Neuronal stem cell (in vitro differentiated cells): ENCODE measurements at regions not wholly inside any gene's neighbourhood (a gene's known extent, or its start where the extent isn't known, plus 50 kb on each side); places are given as distances from the start of the nearest gene placed in this dataset.

Source experiments
- DNase-seq: peaks from one replicate; pipeline ENCODE4 v3.0.0-alpha.2; 2013; ENCODE audit warnings: low spot score
- H2AFZ ChIP-seq: one replicate; pipeline ENCODE4 v1.6.1; 2013; ENCODE audit warnings: mild to moderate bottlenecking, low read length, inconsistent platforms
- H2AK5ac ChIP-seq: 2 replicates; pipeline ENCODE4 v1.6.1; 2013; ENCODE audit warnings: low read depth, mild to moderate bottlenecking, inconsistent platforms, low read length, moderate library complexity, mixed read lengths
- H2BK120ac ChIP-seq: 2 replicates; pipeline ENCODE4 v1.6.1; 2013; ENCODE audit warnings: low read depth, mild to moderate bottlenecking, inconsistent platforms, low read length, moderate library complexity, mixed read lengths
- H2BK12ac ChIP-seq: one replicate; pipeline ENCODE4 v1.6.1; 2013; ENCODE audit warnings: low read length, inconsistent platforms
- H2BK15ac ChIP-seq: 2 replicates; pipeline ENCODE4 v1.6.1; 2013; ENCODE audit warnings: mild to moderate bottlenecking, low read length, inconsistent platforms, mixed read lengths
- H2BK5ac ChIP-seq: one replicate; pipeline ENCODE4 v1.6.1; 2013; ENCODE audit warnings: inconsistent platforms, mild to moderate bottlenecking, low read length, moderate library complexity
- H3K14ac ChIP-seq: one replicate; pipeline ENCODE4 v1.6.1; 2013; ENCODE audit warnings: low read length, inconsistent platforms
- H3K18ac ChIP-seq: 2 replicates; pipeline ENCODE4 v1.6.1; 2013; ENCODE audit warnings: low read length, inconsistent platforms
- H3K23ac ChIP-seq: 2 replicates; pipeline ENCODE4 v1.6.1; 2013; ENCODE audit warnings: low read depth, mild to moderate bottlenecking, mixed read lengths, low read length, inconsistent platforms; ENCODE audit not compliant: poor library complexity
- H3K27ac ChIP-seq: replicated peaks from 3 replicates; pipeline ENCODE4 v1.5.1; 2013; ENCODE audit warnings: low read length, inconsistent platforms
- H3K27me3 ChIP-seq, 3 experiments: 2 replicates each; pipeline ENCODE4 v1.6.1; 2013; ENCODE audit warnings: low read length in 3 of 3, mild to moderate bottlenecking in 2 of 3, inconsistent platforms in 1 of 3, low read depth in 1 of 3, mixed read lengths in 1 of 3, moderate library complexity in 1 of 3; ENCODE audit not compliant: control insufficient read depth in 3 of 3, insufficient read depth in 3 of 3
- H3K36me3 ChIP-seq, 2 donors: replicated peaks in 1 of 2; 2 replicates each; pipeline ENCODE4 v1.6.1; 2013; ENCODE audit warnings: low read length in 2 of 2; ENCODE audit not compliant: control insufficient read depth in 2 of 2, insufficient read depth in 2 of 2
- H3K4ac ChIP-seq: 2 replicates; pipeline ENCODE4 v1.6.1; 2013; ENCODE audit warnings: inconsistent platforms, mild to moderate bottlenecking, low read length, moderate library complexity
- H3K4me1 ChIP-seq, 2 donors: 1 replicate in 1 of 2; 2 replicates in 1 of 2; pipeline ENCODE4 v1.6.1; 2013; ENCODE audit warnings: low read length in 2 of 2, low read depth in 1 of 2; ENCODE audit not compliant: control insufficient read depth in 2 of 2, insufficient read depth in 1 of 2
- H3K4me2 ChIP-seq: one replicate; pipeline ENCODE4 v1.6.1; 2013; ENCODE audit warnings: mild to moderate bottlenecking, low read length, inconsistent platforms; ENCODE audit not compliant: insufficient read depth, poor library complexity, severe bottlenecking
- H3K4me3 ChIP-seq, 2 donors: 2 replicates each; pipeline ENCODE4 v1.5.1; 2013; ENCODE audit warnings: low read length in 2 of 2, mild to moderate bottlenecking in 2 of 2, inconsistent platforms in 1 of 2, moderate library complexity in 1 of 2
- H3K79me1 ChIP-seq: one replicate; pipeline ENCODE4 v1.6.1; 2013; ENCODE audit warnings: low read depth, mild to moderate bottlenecking, inconsistent platforms, low read length, moderate library complexity
- H3K9ac ChIP-seq: one replicate; pipeline ENCODE4 v1.6.1; 2013; ENCODE audit warnings: mild to moderate bottlenecking, low read depth, low read length, inconsistent platforms; ENCODE audit not compliant: poor library complexity
- H3K9me3 ChIP-seq, 2 donors: replicated peaks in 1 of 2; 2 replicates each; pipeline versions ENCODE3 to v1.6.1; 2013; ENCODE audit warnings: low read length in 2 of 2, mild to moderate bottlenecking in 2 of 2, inconsistent platforms in 1 of 2, low read depth in 1 of 2, mixed read lengths in 1 of 2, moderate library complexity in 1 of 2; ENCODE audit not compliant: control insufficient read depth in 2 of 2, insufficient read depth in 1 of 2
- H4K8ac ChIP-seq: one replicate; pipeline ENCODE4 v1.6.1; 2013; ENCODE audit warnings: low read depth, mild to moderate bottlenecking, inconsistent platforms, low read length, moderate library complexity
- H4K91ac ChIP-seq: one replicate; pipeline ENCODE4 v1.6.1; 2013; ENCODE audit warnings: low read length, low read depth, mild to moderate bottlenecking, inconsistent platforms; ENCODE audit not compliant: poor library complexity
- WGBS, 2 donors: extraction: QIAGEN DNeasy Blood & Tissue Kit; methylation state at CpG; one replicate each; pipeline ENCODE4 v1.1.7; 2013; ENCODE audit warnings: missing lambda C conversion rate in 2 of 2, mixed read lengths in 1 of 2; ENCODE audit not compliant: insufficient read length in 2 of 2, insufficient replicate concordance in 1 of 2; ENCODE audit errors: extremely low coverage in 2 of 2; 5-methylcytosine and 5-hydroxymethylcytosine counted together

GRCh38 chr6:91509711-91510110, 922.8 kb upstream of the MAP3K7 start:
- Histone ChIP-seq H2BK12ac (no peak overlapping the region), H2BK5ac (no peak overlapping the region), H3K9me3 (peaks cover 0 to 4% of the 10 kb centered on the region in 2 donors), H3K14ac (no peak overlapping the region), H3K36me3 (peaks cover 0 to 1% of the 10 kb centered on the region in 2 donors), H3K4me2 (no peak overlapping the region), H3K23ac (no peak overlapping the region), H3K79me1 (no peaks in the 10 kb centered on the region), H3K9ac (no peak overlapping the region), H2BK120ac (no peak overlapping the region), H2AFZ (no peak overlapping the region), H2BK15ac (no peak overlapping the region), H3K27ac (no peak overlapping the region), H3K18ac (no peak overlapping the region), H4K91ac (no peak overlapping the region), H3K4ac (no peak overlapping the region), H4K8ac (no peak overlapping the region), H3K27me3 (no peaks in the 10 kb centered on the region), H3K4me1 (no peaks in the 10 kb centered on the region), H3K4me3 (no peak overlapping the region), H2AK5ac (no peak overlapping the region)
- WGBS, 2 donors: no CpG with 5 or more reads among the region's 2 CpGs
- no peak for DNase-seq

GRCh38 chr6:91509039-91509438, 922.2 kb upstream of the MAP3K7 start:
- Histone ChIP-seq H3K9me3 (peaks cover 0 to 4% of the 10 kb centered on the region in 2 donors), H4K91ac (no peak overlapping the region), H3K4me3 (no peak overlapping the region), H2AK5ac (no peak overlapping the region), H2AFZ (no peak overlapping the region), H3K18ac (no peak overlapping the region), H3K9ac (no peak overlapping the region), H3K4ac (no peak overlapping the region), H3K27ac (no peak overlapping the region), H3K14ac (no peak overlapping the region), H3K23ac (no peak overlapping the region), H3K4me1 (no peaks in the 10 kb centered on the region), H2BK12ac (no peak overlapping the region), H2BK15ac (no peak overlapping the region), H3K36me3 (peaks cover 0 to 1% of the 10 kb centered on the region in 2 donors), H3K79me1 (no peaks in the 10 kb centered on the region), H2BK120ac (no peak overlapping the region), H4K8ac (no peak overlapping the region), H3K27me3 (no peaks in the 10 kb centered on the region), H3K4me2 (no peak overlapping the region), H2BK5ac (no peak overlapping the region)
- no peak for DNase-seq
- no CpG with 5 or more reads among the region's 2 CpGs for WGBS, 2 donors

GRCh38 chr6:91506509-91506908, 919.6 kb upstream of the MAP3K7 start:
- Histone ChIP-seq H3K9me3 (peaks cover 0 to 4% of the 10 kb centered on the region in 2 donors), H3K36me3 (peaks cover 0 to 1% of the 10 kb centered on the region in 2 donors), H2BK120ac (no peak overlapping the region), H3K27ac (no peak overlapping the region), H2AK5ac (no peak overlapping the region), H3K4me1 (no peaks in the 10 kb centered on the region), H3K4me2 (no peak overlapping the region), H3K79me1 (no peaks in the 10 kb centered on the region), H4K8ac (no peak overlapping the region), H2BK5ac (no peak overlapping the region), H2AFZ (no peak overlapping the region), H3K27me3 (no peaks in the 10 kb centered on the region), H3K14ac (no peak overlapping the region), H3K18ac (no peak overlapping the region), H3K23ac (no peak overlapping the region), H3K9ac (no peak overlapping the region), H3K4ac (no peak overlapping the region), H2BK12ac (no peak overlapping the region), H3K4me3 (no peak overlapping the region), H2BK15ac (no peak overlapping the region), H4K91ac (no peak overlapping the region)
- DNase-seq: no peak
- no CpG with 5 or more reads among the region's 5 CpGs for WGBS, 2 donors

- Histone ChIP-seq H3K9me3 (peaks cover 0 to 4% of the 10 kb centered on the region in 2 donors), H3K36me3 (peaks cover 0 to 1% of the 10 kb centered on the region in 2 donors), H3K4me1 (no peaks in the 10 kb centered on the region), H2AFZ (no peak overlapping the region), H3K27me3 (no peaks in the 10 kb centered on the region), H3K4me3 (no peak overlapping the region), H2BK12ac (no peak overlapping the region), H2BK120ac (no peak overlapping the region), H4K8ac (no peak overlapping the region), H3K27ac (no peak overlapping the region), H3K14ac (no peak overlapping the region), H2BK5ac (no peak overlapping the region), H3K4me2 (no peak overlapping the region), H3K18ac (no peak overlapping the region), H4K91ac (no peak overlapping the region), H3K79me1 (no peaks in the 10 kb centered on the region), H2AK5ac (no peak overlapping the region), H2BK15ac (no peak overlapping the region), H3K9ac (no peak overlapping the region), H3K4ac (no peak overlapping the region), H3K23ac (no peak overlapping the region)
- no peak for DNase-seq
Observed at GRCh38 chr6:91505199-91505598, 918.3 kb upstream of the MAP3K7 start.
